AG04450 (cell line): ENCODE measurements at regions not wholly inside any gene's neighbourhood (a gene's known extent, or its start where the extent isn't known, plus 50 kb on each side); places are given as distances from the start of the nearest gene placed in this dataset.

Source experiments
- CTCF ChIA-PET: fragments of 300-600, 350-600 bp; formaldehyde crosslinking; extraction: SDS; loops from one replicate; lab custom pipeline; 2022; ENCODE audit warnings: antibody characterized with exemption, inconsistent platforms; lab: Charles Lee
- POLR2A ChIA-PET: fragments of 350-600 bp; formaldehyde crosslinking; extraction: SDS; loops from one replicate; lab custom pipeline; 2021; ENCODE audit warnings: antibody characterized with exemption, inconsistent platforms; lab: Yijun Ruan, JAX
- DNase-seq: peaks from one replicate; pipeline ENCODE4 v3.0.0-alpha.2; 2011; ENCODE audit warnings: low read depth, low spot score
- H3K27ac ChIP-seq: one replicate; pipeline ENCODE4 v1.5.1; 2012; ENCODE audit warnings: low read depth, low read length, control low read depth
- H3K27me3 ChIP-seq: one replicate; pipeline ENCODE4 v1.6.0; 2012; ENCODE audit warnings: low read length; ENCODE audit not compliant: control insufficient read depth, insufficient read depth
- H3K4me3 ChIP-seq: 2 replicates; pipeline ENCODE4 v1.5.1; 2011; ENCODE audit warnings: mild to moderate bottlenecking, low read depth, low read length, control low read depth
- H3K9me3 ChIP-seq: 2 replicates; pipeline ENCODE4 v1.5.1; 2012; ENCODE audit warnings: low read length; ENCODE audit not compliant: control insufficient read depth, insufficient read depth
- TF ChIP-seq, protein P1 (sequence below): IDR thresholded peaks from 2 replicates; pipeline ENCODE4 v1.5.1; 2011; ENCODE audit warnings: low read depth, low read length, control low read depth, inconsistent platforms

DNA sequence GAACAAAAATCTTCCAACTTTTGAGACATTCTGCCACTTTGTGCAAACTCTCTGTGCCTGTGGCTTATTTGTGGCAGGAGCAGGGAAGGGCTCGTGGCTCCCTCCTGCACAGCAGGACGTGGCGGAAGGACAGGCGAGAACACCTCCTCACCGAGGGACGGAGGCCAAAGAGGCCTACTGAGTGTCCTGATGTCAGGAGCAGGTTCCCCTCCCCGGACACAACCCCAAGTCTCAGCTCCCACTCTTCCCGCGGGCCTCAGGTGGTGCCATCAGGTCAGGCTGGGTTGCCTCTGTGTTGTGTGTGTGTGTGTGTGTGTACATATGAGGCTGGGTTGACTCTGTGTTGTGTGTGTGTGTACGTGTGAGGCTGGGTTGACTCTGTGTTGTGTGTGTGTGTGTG is 136.8 kb upstream of the LPCAT1 start:
- TF ChIP-seq, protein P1, sequence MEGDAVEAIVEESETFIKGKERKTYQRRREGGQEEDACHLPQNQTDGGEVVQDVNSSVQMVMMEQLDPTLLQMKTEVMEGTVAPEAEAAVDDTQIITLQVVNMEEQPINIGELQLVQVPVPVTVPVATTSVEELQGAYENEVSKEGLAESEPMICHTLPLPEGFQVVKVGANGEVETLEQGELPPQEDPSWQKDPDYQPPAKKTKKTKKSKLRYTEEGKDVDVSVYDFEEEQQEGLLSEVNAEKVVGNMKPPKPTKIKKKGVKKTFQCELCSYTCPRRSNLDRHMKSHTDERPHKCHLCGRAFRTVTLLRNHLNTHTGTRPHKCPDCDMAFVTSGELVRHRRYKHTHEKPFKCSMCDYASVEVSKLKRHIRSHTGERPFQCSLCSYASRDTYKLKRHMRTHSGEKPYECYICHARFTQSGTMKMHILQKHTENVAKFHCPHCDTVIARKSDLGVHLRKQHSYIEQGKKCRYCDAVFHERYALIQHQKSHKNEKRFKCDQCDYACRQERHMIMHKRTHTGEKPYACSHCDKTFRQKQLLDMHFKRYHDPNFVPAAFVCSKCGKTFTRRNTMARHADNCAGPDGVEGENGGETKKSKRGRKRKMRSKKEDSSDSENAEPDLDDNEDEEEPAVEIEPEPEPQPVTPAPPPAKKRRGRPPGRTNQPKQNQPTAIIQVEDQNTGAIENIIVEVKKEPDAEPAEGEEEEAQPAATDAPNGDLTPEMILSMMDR: no peak
- H3K27ac ChIP-seq: no peak overlapping the region
- ChIA-PET POLR2A (no interaction called here), CTCF (no interaction called here)
- peaks cover 23% of the 10 kb centered on the region for H3K27me3 ChIP-seq
- H3K4me3 ChIP-seq: no peak overlapping the region
- DNase-seq: no peak
- no peaks in the 10 kb centered on the region; the same call in 1 of the 2 replicates for H3K9me3 ChIP-seq

DNA sequence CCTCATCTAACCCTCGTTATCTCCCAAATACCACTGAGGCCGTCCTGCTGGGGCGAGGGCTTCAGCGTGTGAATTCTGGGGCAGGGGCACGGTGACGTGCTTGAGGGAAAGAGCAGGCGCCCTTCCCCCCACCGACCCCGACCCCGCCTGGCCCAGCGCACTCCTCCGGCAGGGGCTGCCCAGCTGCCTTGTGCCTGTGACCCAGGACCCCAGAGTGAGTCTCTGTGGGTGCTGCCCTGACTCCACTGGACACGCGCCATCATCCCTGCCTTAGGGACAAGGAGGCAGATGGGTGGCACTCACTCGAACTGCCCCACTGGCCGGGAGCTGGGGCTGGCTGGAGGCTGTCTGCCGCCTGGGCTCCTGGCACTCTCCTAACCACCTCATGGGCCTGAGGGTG is 136.2 kb upstream of the LPCAT1 start:
- Histone ChIP-seq H3K27ac (no peak overlapping the region), H3K27me3 (peaks cover 27% of the 10 kb centered on the region), H3K4me3 (no peak overlapping the region), H3K9me3 (no peaks in the 10 kb centered on the region; the same call in 1 of the 2 replicates)
- CTCF ChIA-PET: no interaction called here
- POLR2A ChIA-PET: no interaction called here
- no peak for DNase-seq
- TF ChIP-seq, protein P1: no peak

DNA sequence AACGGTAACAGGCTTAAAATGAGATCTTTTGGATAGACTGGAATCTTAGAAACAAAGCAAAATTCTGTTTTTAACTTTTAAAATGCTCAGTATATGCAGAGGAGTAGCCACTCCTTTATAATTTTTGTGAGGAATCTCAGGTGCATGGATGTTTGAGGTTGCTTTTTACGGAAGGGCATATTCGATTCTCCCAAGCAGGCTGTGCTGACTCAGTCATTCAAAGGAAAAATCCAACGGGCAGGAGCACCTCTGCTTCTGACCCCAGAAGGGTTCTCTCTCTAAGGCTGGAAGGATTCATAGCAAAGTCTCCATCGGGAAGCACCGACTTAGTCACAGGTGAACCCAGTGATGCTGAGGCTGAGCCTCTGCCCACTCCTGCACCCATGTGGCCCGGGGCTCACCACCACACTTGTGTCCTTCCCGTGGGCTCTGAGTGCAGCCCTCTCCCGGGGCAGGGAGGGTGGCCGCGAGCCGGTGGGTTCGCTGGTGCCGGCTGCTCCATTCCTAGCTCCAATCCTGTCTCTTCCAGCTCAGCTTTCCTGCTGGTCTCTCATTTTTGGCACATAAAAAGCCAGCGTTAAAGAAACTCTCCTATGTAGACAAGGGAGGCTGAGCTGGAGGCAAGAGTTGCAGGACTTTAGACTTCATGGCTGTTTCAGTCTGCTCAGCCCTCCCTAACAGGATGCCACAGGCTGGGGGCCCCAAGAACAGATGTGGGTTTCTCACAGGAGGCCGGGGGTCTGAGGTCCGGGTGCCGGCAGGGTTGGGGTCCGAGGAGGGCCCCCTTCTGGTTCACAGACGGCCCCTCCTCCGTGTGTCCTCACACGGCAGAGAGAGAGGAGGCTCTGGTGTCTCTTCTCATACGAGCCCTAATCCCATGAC is 135.6 kb upstream of the LPCAT1 start:
- H3K4me3 ChIP-seq: no peak overlapping the region
- H3K9me3 ChIP-seq: no peaks in the 10 kb centered on the region; the same call in 1 of the 2 replicates
- CTCF ChIA-PET: interaction anchor here (1.6 kb wide), 1 partner anchor 486 kb away, joined by 3 read pairs; no protein-coding TSS in a partner anchor
- H3K27ac ChIP-seq: no peak overlapping the region
- no peak for DNase-seq
- H3K27me3 ChIP-seq: peaks cover 27% of the 10 kb centered on the region
- TF ChIP-seq, protein P1: no peak
- POLR2A ChIA-PET: no interaction called here

DNA sequence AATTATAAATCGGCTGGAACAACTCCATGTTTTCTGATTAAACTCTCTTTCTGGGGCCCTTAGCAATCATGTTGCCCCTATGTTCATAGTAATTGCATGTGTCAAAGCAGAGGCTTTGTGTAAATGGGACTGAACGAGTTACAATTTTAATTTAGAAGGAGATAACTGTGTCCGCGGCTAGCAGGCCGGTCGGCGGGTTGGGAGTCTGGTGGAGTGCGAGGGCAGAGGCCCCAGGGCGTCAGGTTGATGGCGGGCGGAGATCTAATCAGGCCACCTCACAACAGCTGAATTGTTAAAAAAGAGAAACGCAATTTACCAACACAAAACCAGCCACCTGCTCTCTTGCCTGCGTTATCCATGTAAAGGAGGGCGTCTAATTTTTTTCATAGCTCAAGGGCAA is 134.9 kb upstream of the LPCAT1 start:
- CTCF ChIA-PET: interaction anchor here (1.6 kb wide), 1 partner anchor 485 kb away, joined by 3 read pairs; no protein-coding TSS in a partner anchor
- TF ChIP-seq, protein P1: no peak
- POLR2A ChIA-PET: no interaction called here
- DNase-seq: no peak
- peaks cover 27% of the 10 kb centered on the region for H3K27me3 ChIP-seq
- H3K4me3 ChIP-seq: no peak overlapping the region
- H3K27ac ChIP-seq: no peak overlapping the region
- H3K9me3 ChIP-seq: no peaks in the 10 kb centered on the region; the same call in 1 of the 2 replicates

DNA sequence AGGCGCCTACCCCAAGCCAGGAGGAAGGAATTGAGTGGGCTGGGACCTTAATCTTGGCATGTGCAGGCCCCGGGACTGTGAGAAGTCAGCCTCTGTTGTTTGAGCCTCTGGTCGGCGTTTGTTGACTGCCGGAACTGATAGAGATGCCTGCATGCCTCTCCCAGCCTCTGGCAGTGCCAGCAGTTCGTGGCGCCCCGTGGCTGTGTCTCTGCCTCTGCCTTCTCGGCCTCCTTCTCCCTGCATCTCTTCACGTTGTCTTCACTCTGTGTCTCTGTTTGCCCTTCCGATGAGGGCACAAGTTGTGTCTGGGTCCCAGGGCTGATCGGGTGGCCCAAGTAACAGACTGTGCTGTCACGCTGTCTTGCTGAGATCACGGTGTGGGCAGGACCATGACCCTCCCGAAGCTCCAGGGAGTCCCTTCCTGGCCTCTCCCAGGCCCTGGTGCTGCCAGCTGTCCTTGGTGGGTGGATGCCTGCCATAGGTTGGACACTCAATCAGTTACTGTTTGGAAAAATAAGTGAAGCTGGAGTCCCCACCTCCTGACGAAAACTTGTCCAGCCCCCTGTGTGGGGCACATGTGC is 133.5 kb upstream of the LPCAT1 start:
- CTCF ChIA-PET: interaction anchor here (1.6 kb wide), 1 partner anchor 484 kb away, joined by 3 read pairs; no protein-coding TSS in a partner anchor
- H3K4me3 ChIP-seq: no peak overlapping the region

More for the DNA sequence above, 133.5 kb upstream of the LPCAT1 start:
- Histone ChIP-seq H3K9me3 (no peaks in the 10 kb centered on the region; the same call in 1 of the 2 replicates), H3K27me3 (peaks cover 40% of the 10 kb centered on the region), H3K27ac (no peak overlapping the region)
- POLR2A ChIA-PET: no interaction called here
- TF ChIP-seq, protein P1: no peak
- DNase-seq: no peak
